HG03064 (cell line): ENCODE measurements at regions not wholly inside any gene's neighbourhood (a gene's known extent, or its start where the extent isn't known, plus 50 kb on each side); places are given as distances from the start of the nearest gene placed in this dataset.
"Not testable (repeated sequence)": the region's sequence is repeated elsewhere in the genome, so short reads cannot be mapped to it uniquely, and the experiment has no call there.

ENCODE experiments used
- ATAC-seq: cut with Tn5 transposase; IDR thresholded peaks from one replicate; pipeline ENCODE4 v1.9.1; 2021; ENCODE audit warnings: low read depth; ENCODE audit not compliant: unreplicated experiment

GRCh38 chr15:69869881-69870505 lies 227.7 kb downstream of the TLE3 start:
- ATAC-seq: no peak

GRCh38 chr15:69871511-69872134 lies 226.1 kb downstream of the TLE3 start:
- ATAC-seq: no peak

- no peak for ATAC-seq
Observed at GRCh38 chr15:69873807-69874206, 223.9 kb downstream of the TLE3 start.

GRCh38 chr15:69874321-69874720 lies 223.4 kb downstream of the TLE3 start:
- ATAC-seq: no peak

GRCh38 chr15:69876064-69876940 lies 221.4 kb downstream of the TLE3 start:
- no peak for ATAC-seq

- not testable (repeated sequence) for ATAC-seq
Observed at GRCh38 chr15:69879963-69880362, 217.8 kb downstream of the TLE3 start.

- no peak for ATAC-seq
Observed at GRCh38 chr15:69880571-69881301, 217.0 kb downstream of the TLE3 start.

- ATAC-seq: no peak
Observed at GRCh38 chr15:69881302-69881670, 216.4 kb downstream of the TLE3 start.

GRCh38 chr15:69881766-69882165 lies 216.0 kb downstream of the TLE3 start:
- no peak for ATAC-seq

GRCh38 chr15:69883306-69883705 lies 214.4 kb downstream of the TLE3 start:
- ATAC-seq: no peak

- no peak for ATAC-seq
Observed at GRCh38 chr15:69885173-69885955, 212.4 kb downstream of the TLE3 start.

- no peak for ATAC-seq
Observed at GRCh38 chr15:69887009-69887408, 210.7 kb downstream of the TLE3 start.

- ATAC-seq: no peak
Observed at GRCh38 chr15:69887553-69887952, 210.2 kb downstream of the TLE3 start.

- no peak for ATAC-seq
Observed at GRCh38 chr15:69888406-69888805, 209.3 kb downstream of the TLE3 start.

GRCh38 chr15:69891070-69891536 lies 206.6 kb downstream of the TLE3 start:
- ATAC-seq: no peak

GRCh38 chr15:69891606-69892005 lies 206.1 kb downstream of the TLE3 start:
- no peak for ATAC-seq

GRCh38 chr15:69892351-69892750 lies 205.4 kb downstream of the TLE3 start:
- ATAC-seq: no peak

GRCh38 chr15:69893086-69893485 lies 204.6 kb downstream of the TLE3 start:
- ATAC-seq: no peak

GRCh38 chr15:69893863-69894262 lies 203.9 kb downstream of the TLE3 start:
- ATAC-seq: no peak

GRCh38 chr15:69895202-69895601 lies 202.5 kb downstream of the TLE3 start:
- ATAC-seq: no peak
